ENCODE measurements at regions not wholly inside any gene's neighbourhood (a gene's known extent, or its start where the extent isn't known, plus 50 kb on each side); places are given as distances from the start of the nearest gene placed in this dataset.

GRCh38 chr6:25103603-25104002 lies 167.8 kb upstream of the RIPOR2 start:
- no peak for TF ChIP-seq JUND (IDR thresholded peaks at IDR 0.05; ENCODE audit: low read depth)
- DNase-seq (ENCODE audit: low read depth in 1 of 2, low spot score in 1 of 2): no peak
- in situ Hi-C loops (cut with HindIII; ENCODE audit: low pct_unique_long_range_greater_than_20kb, low sequenced_read_pairs): no loop called here

DNA sequence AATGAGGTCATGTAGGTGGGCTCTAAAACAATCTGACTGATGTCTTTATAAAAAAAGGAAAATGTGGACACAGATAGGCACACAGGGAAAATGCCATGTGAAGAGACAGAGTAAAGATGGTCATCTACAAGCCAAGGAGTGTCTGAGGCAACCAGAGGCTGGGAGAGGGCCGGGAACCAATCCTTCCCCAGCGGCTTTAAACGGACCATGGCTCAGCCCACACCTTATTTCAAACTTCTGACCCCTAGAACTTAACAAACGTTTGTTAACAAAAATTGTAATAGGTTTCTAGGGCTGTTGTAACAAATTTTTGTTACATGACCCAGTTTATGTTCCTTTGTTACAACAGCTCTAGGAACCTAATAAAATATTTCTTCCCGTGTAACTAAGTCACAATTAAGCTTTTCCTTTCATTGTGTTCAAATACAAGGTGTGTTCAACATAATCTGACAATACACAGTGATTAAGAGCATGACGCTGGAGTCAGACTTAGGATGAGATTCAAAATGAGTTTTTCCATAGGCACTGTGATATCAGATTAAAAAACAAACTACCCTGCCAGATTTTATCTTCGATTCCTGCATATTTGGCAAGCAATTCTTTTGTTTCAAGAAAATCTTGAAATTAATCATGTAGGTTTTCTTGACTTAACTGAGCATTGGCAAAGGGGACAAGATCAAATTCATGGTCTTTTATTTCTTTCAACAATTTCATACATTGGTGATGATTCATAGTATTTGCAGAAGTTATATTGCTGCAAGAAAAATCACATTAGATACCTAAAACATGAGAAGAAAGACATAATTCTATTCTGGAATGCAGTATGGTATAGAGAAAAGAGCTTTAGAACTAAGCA lies 169.5 kb upstream of the RIPOR2 start:
- in situ Hi-C loops (cut with HindIII; ENCODE audit: low pct_unique_long_range_greater_than_20kb, low sequenced_read_pairs): no loop called here
- DNase-seq (ENCODE audit: low read depth in 1 of 2, low spot score in 1 of 2): no peak
- no peak for TF ChIP-seq JUND (IDR thresholded peaks at IDR 0.05; ENCODE audit: low read depth)

- no peak for TF ChIP-seq JUND (IDR thresholded peaks at IDR 0.05; ENCODE audit: low read depth)
- no peak for DNase-seq (ENCODE audit: low read depth in 1 of 2, low spot score in 1 of 2)
- in situ Hi-C loops (cut with HindIII; ENCODE audit: low pct_unique_long_range_greater_than_20kb, low sequenced_read_pairs): no loop called here
Observed at GRCh38 chr6:25107218-25107617, 171.5 kb upstream of the RIPOR2 start.

GRCh38 chr6:25111782-25112181 lies 167.4 kb upstream of the CARMIL1 start:
- TF ChIP-seq JUND (IDR thresholded peaks at IDR 0.05; ENCODE audit: low read depth): no peak
- no peak for DNase-seq (ENCODE audit: low read depth in 1 of 2, low spot score in 1 of 2)
- in situ Hi-C loops (cut with HindIII; ENCODE audit: low pct_unique_long_range_greater_than_20kb, low sequenced_read_pairs): no loop called here

DNA sequence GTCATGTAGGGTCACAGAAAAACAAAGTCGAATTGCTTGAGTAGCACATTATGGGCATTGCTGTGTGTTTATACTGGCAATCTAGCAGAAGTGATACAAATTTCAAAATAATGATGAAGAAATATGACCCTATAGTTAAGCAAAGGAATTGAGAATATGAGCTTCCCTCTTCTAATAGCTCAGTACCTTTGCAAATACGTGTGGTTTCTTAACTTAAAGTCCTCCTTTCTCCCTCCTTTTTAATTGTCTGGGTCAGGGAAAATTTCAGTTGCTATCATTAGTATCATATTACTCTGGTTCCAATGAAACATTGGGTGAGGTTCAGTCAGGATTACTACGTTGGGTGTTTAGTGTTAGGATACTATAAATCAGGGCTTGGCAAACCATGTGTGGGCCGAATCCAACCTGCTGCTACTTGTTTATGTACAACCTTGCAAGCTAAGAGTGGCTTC lies 166.8 kb upstream of the CARMIL1 start:
- no peak for TF ChIP-seq JUND (IDR thresholded peaks at IDR 0.05; ENCODE audit: low read depth)
- DNase-seq (ENCODE audit: low read depth in 1 of 2, low spot score in 1 of 2): no peak
- in situ Hi-C loops (cut with HindIII; ENCODE audit: low pct_unique_long_range_greater_than_20kb, low sequenced_read_pairs): no loop called here

DNA sequence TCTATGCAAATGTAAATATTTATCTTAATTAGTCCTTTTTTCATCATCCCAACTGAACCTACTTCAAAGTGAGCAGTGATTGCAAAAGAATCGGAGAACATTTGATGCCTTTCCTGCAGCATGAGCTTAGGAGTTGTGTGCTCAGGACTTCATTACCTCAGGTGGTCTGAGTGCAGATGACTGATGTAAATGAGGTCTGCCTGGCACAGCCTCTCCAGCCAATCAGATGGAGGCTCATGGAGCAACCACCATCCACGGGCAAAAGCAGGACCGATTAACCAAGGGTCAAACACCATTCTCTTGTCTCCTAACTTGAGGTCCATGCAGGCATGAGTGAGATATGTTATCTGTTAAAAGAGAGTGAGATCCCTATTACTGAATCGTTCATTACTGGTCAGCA lies 165.7 kb upstream of the CARMIL1 start:
- TF ChIP-seq JUND (IDR thresholded peaks at IDR 0.05; ENCODE audit: low read depth): no peak
- in situ Hi-C loops (cut with HindIII; ENCODE audit: low pct_unique_long_range_greater_than_20kb, low sequenced_read_pairs): no loop called here

DNA sequence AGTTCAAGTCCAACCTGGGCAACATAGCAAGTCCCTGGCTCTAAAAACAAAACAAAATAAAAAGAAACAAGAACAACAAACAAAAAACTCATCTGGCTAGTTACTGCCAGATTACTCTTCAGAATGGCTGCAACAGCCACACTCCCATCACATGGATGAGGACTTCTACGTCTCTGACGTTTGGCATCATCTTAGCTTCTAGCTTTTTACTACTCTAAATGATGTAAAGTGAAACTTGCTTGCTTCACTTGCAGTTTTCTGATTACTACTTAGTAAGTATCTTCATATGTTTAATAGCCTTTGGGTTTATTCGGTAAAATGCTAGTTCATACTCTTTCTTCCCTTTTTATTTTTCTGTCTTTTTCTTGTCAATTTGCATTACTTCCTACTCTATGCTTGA lies 161.1 kb upstream of the CARMIL1 start:
- no peak for TF ChIP-seq JUND (IDR thresholded peaks at IDR 0.05; ENCODE audit: low read depth)
- DNase-seq (ENCODE audit: low read depth in 1 of 2, low spot score in 1 of 2): no peak
- in situ Hi-C loops (cut with HindIII; ENCODE audit: low pct_unique_long_range_greater_than_20kb, low sequenced_read_pairs): no loop called here

More for the DNA sequence above, 165.7 kb upstream of the CARMIL1 start:
- DNase-seq (ENCODE audit: low read depth in 1 of 2, low spot score in 1 of 2): no peak

- no peak for DNase-seq (ENCODE audit: low read depth in 1 of 2, low spot score in 1 of 2)
- TF ChIP-seq JUND (IDR thresholded peaks at IDR 0.05; ENCODE audit: low read depth): no peak
- in situ Hi-C loops (cut with HindIII; ENCODE audit: low pct_unique_long_range_greater_than_20kb, low sequenced_read_pairs): no loop called here
Observed at GRCh38 chr6:25121186-25121585, 158.0 kb upstream of the CARMIL1 start.

- DNase-seq (ENCODE audit: low read depth in 1 of 2, low spot score in 1 of 2): no peak
- no peak for TF ChIP-seq JUND (IDR thresholded peaks at IDR 0.05; ENCODE audit: low read depth)
- in situ Hi-C loops (cut with HindIII; ENCODE audit: low pct_unique_long_range_greater_than_20kb, low sequenced_read_pairs): no loop called here
Observed at GRCh38 chr6:25122001-25122400, 157.2 kb upstream of the CARMIL1 start.

- TF ChIP-seq JUND (IDR thresholded peaks at IDR 0.05; ENCODE audit: low read depth): no peak
- DNase-seq (ENCODE audit: low read depth in 1 of 2, low spot score in 1 of 2): no peak
- in situ Hi-C loops (cut with HindIII; ENCODE audit: low pct_unique_long_range_greater_than_20kb, low sequenced_read_pairs): no loop called here
Observed at GRCh38 chr6:25122622-25123237, 156.4 kb upstream of the CARMIL1 start.

- TF ChIP-seq JUND (IDR thresholded peaks at IDR 0.05; ENCODE audit: low read depth): no peak
- in situ Hi-C loops (cut with HindIII; ENCODE audit: low pct_unique_long_range_greater_than_20kb, low sequenced_read_pairs): no loop called here
- no peak for DNase-seq (ENCODE audit: low read depth in 1 of 2, low spot score in 1 of 2)
Observed at GRCh38 chr6:25124216-25124715, 154.9 kb upstream of the CARMIL1 start.

- in situ Hi-C loops (cut with HindIII; ENCODE audit: low pct_unique_long_range_greater_than_20kb, low sequenced_read_pairs): no loop called here
- DNase-seq (ENCODE audit: low read depth in 1 of 2, low spot score in 1 of 2): no peak
- no peak for TF ChIP-seq JUND (IDR thresholded peaks at IDR 0.05; ENCODE audit: low read depth)
Observed at GRCh38 chr6:25125736-25126135, 153.4 kb upstream of the CARMIL1 start.

Measured in T47D (cell line).